GM12891 (cell line): ENCODE measurements at regions not wholly inside any gene's neighbourhood (a gene's known extent, or its start where the extent isn't known, plus 50 kb on each side); places are given as distances from the start of the nearest gene placed in this dataset.

ENCODE experiments used
- POLR2A ChIP-seq: IDR thresholded peaks from 2 replicates; pipeline ENCODE4 v1.6.1; 2011; ENCODE audit warnings: low read depth, low read length, control low read depth
- POLR2AphosphoS5 ChIP-seq: IDR thresholded peaks from 2 replicates; pipeline ENCODE4 v1.6.1; 2011; ENCODE audit warnings: low read depth, low read length, control low read depth
- TAF1 ChIP-seq: IDR thresholded peaks from 2 replicates; pipeline ENCODE4 v1.6.1; 2011; ENCODE audit warnings: low read depth, low read length, control low read depth

DNA sequence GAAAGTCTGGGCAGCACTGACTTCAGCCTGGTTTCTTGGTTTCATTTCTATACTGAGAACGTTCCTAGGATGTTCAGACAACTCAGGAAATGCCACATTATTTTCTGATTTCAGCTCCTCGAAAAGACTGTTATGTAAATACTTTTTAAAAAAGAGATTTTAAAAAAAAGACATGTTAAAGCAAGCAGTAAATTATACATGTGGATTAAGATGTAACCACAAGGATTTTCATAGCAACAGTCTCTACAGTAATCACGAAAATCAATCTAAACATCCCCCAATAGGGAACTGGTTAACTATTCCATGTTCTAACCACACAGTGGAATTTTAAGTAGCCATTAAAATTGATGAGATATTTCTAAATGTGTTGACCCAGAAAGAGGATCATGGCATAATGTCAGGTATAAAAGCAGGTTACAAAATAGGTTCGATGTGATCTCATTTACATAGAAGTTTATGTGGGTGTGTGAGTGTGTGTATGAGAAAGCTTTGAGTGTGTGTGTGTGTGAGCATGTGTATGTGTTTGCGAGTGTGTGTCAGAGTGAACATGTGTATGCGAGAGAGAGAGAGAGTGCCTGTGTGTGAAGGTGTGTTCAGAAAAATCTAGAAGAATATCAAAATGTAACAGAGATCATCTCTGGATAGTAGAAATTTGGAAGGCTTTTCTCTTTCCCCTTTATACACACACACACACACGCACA is 63.0 kb upstream of the ERCC4 start:
- no peak for TF ChIP-seq POLR2A
- TF ChIP-seq POLR2AphosphoS5 = no peak
- TF ChIP-seq TAF1 = no peak
